A673 (cell line): ENCODE measurements at regions not wholly inside any gene's neighbourhood (a gene's known extent, or its start where the extent isn't known, plus 50 kb on each side); places are given as distances from the start of the nearest gene placed in this dataset.

Source experiments
- EZH2 ChIP-seq: fragments of 200-600 bp; sonication (generic); IDR thresholded peaks from 2 replicates; pipeline ENCODE4 v1.6.1; 2017; ENCODE audit warnings: borderline replicate concordance, low read depth, mild to moderate bottlenecking, mixed read lengths, antibody characterized with exemption, low read length; ENCODE audit not compliant: poor library complexity, severe bottlenecking
- TF ChIP-seq, protein P1 (sequence below): fragments of 300-800, 200-600 bp; sonication (generic); conservative IDR thresholded peaks from 2 replicates; pipeline ENCODE4 v1.5.1; 2017; ENCODE audit warnings: low read depth, mild to moderate bottlenecking, antibody characterized with exemption, low read length, moderate library complexity, mixed read lengths

DNA sequence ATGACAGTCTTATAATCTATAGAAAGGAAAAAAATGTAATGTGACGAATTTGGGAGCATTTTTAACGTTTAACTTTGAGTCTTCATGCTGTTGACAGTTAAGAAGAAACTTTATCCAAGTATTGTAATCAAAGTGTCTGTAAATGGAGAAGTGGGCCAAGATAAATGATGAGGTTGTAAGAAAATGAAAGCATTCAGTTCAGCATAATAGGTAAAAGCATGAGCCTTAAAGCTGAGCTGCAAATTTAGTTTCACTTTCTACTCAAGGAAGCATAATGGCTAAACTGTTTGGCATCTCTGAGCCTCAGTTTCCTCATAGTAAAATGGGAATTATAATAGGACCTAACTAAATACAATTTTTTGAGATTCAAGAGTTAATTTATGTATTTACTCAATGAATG is 1554.8 kb downstream of the KCNT2 start:
- TF ChIP-seq, protein P1, sequence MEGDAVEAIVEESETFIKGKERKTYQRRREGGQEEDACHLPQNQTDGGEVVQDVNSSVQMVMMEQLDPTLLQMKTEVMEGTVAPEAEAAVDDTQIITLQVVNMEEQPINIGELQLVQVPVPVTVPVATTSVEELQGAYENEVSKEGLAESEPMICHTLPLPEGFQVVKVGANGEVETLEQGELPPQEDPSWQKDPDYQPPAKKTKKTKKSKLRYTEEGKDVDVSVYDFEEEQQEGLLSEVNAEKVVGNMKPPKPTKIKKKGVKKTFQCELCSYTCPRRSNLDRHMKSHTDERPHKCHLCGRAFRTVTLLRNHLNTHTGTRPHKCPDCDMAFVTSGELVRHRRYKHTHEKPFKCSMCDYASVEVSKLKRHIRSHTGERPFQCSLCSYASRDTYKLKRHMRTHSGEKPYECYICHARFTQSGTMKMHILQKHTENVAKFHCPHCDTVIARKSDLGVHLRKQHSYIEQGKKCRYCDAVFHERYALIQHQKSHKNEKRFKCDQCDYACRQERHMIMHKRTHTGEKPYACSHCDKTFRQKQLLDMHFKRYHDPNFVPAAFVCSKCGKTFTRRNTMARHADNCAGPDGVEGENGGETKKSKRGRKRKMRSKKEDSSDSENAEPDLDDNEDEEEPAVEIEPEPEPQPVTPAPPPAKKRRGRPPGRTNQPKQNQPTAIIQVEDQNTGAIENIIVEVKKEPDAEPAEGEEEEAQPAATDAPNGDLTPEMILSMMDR, result no peak
- no peak for TF ChIP-seq EZH2
